GM04503 (cell line): ENCODE measurements at regions not wholly inside any gene's neighbourhood (a gene's known extent, or its start where the extent isn't known, plus 50 kb on each side); places are given as distances from the start of the nearest gene placed in this dataset.
"Not testable (repeated sequence)": the region's sequence is repeated elsewhere in the genome, so short reads cannot be mapped to it uniquely, and the experiment has no call there.

Source experiments
- DNase-seq: peaks from one replicate; pipeline ENCODE4 v3.0.0-alpha.2; 2012; ENCODE audit warnings: low read depth

DNA sequence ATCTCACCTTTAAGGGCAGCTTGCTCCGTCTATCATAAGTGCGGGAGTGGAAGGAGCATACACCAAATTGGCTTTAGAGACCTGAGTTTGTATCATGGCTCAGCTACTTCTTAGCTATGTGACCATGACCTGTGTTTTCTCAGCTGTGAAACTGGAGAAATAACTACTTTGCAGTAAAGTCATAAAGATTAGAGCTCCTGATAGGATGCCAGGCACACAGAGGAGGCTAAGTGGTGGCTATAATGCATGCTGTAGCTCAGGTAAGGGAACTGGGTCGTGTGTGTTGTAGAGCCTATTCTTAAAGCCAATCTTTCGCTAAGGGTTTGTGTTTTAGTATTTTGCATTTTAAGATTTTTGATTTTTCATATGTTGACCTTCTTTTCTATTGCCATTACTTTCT is 451.5 kb upstream of the MAN1A1 start:
- no peak for DNase-seq

DNA sequence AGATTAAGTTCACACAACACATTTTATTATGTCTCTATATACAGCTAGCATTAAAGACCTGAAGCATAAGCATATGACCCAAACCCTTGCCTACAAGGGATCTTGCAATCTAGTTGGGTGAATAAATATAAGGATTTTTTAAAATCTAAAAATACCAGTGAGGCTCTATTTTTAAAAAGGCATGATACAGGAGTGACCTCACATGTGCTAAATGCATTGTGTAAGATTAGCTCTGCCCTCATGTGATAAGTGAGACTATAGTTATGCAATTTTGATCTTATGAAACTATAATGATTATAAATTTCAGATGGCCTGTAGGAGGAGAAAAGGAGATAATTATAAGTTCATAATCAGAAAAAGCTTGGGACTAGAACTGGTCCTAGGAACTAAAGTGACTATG is 451.0 kb upstream of the MAN1A1 start:
- no peak for DNase-seq

DNA sequence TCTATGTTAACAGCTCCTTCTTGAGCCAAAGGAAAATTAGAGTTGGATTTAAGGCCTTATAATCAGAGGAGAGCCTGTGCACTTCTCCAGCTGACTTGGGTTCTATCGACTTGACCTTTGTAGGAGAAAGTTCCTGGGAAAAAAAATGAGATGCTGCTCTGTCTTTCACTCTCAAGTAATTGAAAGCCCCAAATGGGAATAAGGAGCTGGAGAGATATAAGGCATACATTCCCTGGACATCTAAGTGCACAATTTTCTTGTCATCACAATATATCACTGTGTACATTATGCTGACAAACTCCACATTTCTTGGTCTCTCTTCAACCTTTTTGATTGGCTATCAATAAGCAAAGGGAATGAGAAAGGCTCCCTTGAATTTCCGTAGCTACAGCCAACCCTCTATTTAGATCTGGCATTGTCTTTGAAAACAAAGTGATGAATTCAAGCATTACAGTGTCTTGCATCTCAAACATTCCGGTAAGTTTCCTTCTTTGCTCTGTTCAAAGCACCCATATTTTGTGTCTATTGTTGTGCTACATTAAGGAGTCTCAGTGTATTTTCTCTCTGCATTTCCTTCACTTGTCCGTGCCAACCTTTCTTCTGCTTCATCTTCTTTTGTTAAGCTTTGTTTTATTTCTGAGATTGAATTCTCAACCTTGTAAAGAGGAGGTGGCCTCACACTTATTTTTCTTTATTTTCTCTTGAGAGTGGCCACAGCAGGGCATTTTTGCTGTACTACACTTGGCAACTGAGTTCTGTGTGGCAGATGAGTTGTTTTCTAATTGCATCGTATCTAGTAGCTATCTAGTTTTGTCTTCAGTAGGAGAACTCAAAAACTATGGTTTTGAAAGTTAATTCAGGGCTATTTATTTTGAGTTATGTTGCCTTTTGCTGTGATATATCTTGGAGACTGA is 450.3 kb upstream of the MAN1A1 start:
- DNase-seq = no peak

DNA sequence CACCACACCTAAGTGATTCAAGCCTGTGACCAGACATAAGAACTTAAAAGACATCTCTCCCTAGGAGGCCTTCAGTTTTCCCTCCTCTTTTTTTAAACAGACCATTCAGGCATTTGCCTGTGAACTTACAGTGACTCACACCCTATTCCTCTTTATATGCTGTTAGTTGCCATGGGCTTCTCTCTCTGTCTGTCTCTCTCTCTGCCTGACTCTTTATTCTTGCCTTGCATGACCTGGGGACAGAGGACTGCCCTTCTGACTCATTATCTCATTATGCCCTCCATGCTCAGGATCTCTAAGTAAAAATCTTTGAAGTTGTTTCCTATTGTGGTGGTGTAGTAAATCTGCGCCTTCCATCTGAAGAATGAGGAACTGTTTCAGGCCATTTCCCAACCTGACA is 442.2 kb upstream of the MAN1A1 start:
- no peak for DNase-seq

DNA sequence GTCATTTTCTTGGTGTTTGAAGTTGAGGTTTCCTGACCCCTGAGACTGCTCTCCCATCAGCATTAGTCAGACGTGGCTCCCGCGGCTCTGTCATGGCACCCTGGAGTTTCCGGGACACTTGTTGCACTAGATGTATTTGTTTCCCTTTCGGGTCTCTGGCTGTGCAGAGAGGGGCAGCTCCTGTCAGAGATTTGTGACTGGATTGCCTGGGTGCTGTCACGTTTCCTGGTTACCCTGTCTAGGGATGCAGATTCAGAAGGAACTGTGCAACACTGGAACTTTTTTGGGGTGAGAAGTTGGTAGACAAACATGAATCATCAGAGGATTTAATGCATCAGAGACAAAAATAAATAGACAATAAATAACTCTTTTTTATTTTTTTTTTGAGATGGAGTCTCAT is 431.8 kb upstream of the MAN1A1 start:
- no peak for DNase-seq

DNA sequence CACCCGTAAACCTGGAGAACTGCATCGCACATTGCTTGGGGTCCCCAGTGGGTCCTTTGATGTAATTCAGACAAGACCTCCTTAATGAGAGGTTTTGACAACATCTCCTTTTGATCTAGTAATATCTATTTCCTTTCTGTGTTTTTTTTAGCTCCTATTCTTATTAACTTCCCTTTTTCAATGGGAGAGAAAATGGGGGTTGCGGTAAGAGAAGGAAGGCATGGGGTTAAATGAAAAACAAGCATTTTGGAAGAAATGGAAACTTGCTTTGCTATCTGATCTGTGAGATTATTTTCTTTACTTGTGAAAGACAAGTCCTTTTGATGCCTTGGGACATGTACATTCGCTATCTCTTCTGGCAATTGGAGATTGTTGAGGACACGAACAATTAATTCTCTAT is 418.6 kb upstream of the MAN1A1 start:
- DNase-seq = no peak

DNA sequence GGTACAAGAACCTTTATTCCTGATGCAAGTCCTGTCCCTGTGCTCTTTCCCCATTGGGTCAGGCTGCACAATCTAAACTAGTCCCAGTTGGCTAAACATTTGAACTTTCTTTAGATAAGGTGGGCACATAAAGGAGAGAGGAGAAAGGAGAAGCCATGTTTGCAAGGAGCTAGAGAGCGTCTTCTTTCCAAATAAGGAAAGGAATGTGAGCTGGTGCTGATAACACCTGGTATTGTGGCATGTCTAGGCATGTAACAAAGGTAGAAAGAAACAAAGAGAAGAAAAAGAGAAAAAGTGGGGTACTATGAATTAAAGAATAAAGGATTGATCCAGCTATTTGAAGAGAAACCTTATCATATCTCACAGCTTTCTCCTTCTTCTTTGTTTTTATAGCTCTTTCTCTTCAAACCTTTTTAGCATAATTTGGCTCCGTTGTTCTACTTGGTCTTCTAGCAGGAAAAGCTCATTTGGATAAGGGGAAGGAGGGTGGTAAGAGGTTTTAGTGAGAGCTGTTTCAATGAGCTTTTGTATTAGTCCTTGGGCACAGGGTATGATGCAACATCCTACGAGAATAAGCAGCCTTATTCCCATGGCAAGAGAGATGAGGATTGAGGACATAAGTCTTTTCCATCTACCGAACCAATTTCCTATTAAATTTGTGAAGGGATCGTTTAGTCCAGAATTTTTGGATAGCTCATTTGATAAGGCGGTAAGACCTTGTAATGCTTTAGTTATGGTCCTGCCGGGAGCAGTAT is 415.5 kb upstream of the MAN1A1 start:
- DNase-seq = no peak

DNA sequence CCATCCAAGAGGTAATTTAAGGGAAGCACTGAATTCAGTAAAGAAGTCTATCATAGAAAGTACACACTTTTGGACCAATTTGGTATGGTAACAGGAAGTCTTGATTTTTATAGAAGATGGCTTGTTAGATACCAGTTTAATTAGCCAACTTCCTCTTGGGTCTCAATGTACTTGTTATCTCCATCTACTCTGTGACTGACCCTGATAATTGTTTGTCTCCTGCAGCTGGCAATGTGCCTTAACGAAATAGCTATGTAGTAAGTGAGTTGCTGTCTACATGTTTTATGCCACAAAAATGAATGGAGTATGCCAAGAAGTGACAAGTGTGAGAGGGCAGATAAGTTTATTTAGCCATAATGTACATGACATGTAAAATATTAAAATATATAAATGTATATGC is 410.5 kb upstream of the MAN1A1 start:
- no peak for DNase-seq

DNA sequence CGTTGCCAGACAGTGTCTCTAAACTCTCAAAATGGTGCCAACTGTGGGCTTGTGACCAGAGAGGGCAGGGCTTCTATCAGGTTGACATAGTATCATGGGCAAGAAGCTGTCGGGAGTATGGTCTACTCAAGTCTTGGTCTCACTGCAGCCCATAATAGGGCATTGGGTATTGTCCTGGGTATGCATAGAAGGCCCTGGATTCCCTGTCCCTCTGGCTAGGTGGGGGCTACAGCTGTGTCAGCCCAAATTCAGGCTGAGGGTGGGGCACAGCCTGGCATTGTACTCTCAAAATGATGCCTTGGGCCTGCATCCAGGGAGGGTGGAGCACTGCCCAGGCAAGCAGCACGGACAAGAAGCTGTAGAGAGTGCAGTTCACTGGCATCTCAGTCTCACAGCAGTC is 408.8 kb upstream of the MAN1A1 start:
- no peak for DNase-seq

DNA sequence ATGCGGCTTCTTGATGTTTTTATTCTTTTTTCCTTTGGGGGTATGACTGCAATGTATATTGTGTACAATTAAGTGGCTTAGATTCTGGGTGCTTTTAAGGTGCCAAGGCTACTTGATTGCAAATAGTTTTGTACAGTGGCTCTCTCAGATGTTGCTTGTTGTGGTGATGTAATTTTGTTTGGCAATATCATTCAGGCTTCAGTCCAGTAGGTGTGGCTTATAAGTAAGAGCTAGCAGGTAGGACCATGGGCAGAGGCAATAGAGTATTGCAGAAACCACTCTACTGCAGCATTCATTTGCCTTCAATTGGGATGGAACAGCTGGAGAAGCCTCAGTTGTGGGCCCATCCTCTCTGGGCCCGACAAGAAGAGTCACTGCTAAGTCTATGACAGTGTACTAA is 407.9 kb upstream of the MAN1A1 start:
- DNase-seq = no peak

DNA sequence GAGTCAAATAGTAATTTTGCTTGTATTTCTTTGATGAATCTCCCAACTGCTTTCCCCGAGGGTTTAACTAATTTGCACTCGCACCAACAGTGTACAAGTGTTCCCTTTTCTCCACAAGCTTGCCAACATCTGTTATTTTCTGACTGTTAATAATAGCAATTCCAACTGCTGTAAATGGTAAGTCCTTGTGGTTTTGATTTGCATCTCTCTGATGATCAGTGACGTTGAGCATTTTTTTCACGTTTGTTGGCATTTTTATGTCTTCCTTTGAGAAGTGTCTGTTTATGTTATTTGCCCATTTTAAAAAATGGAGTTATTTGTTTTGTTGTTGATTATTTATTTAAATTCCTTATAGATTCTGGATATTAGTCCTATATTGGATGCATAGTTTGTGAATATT is 399.8 kb upstream of the MAN1A1 start:
- peak; percentile 26 for DNase-seq

DNA sequence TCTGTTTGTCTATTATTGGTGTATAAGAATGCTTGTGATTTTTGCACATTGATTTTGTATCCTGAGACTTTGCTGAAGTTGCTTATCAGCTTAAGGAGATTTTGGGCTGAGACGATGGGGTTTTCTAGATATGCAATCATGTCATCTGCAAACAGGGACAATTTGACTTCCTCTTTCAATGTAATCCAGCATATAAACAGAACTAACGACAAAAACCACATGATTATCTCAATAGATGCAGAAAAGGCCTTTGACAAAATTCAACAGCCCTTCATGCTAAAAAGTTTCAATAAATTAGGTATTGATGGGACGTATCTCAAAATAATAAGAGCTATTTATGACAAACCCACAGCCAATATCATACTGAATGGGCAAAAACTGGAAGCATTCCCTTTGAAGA is 399.0 kb upstream of the MAN1A1 start:
- not testable (repeated sequence) for DNase-seq

DNA sequence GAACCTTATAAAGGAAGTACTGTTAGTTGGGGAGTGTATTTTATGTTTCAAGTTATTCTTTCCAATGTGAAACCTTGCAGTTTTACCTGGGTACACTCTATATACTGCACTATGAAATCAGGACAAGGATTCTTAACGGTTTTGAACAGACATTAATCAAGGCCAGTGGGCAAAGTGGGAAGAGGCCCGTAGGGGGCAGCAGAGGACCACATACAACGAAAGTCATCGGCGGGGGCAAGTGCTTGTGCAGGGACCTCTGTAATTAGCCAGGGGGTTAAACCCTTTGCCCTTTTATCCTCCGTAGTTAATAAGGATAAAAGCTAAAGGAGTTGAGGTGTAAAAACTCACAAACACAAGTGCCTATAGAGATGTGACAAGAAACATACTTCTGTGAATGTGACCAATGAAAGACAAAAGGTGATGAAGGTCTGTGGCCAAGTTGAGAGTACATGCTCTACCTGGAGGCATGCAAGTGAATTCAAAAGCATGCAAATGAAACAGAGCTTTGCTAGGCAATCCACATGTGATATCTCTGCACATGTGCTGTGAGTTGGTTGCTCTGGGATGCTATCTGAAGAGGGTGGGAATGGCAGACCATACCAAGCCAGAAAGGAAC is 392.7 kb upstream of the MAN1A1 start:
- DNase-seq = no peak

DNA sequence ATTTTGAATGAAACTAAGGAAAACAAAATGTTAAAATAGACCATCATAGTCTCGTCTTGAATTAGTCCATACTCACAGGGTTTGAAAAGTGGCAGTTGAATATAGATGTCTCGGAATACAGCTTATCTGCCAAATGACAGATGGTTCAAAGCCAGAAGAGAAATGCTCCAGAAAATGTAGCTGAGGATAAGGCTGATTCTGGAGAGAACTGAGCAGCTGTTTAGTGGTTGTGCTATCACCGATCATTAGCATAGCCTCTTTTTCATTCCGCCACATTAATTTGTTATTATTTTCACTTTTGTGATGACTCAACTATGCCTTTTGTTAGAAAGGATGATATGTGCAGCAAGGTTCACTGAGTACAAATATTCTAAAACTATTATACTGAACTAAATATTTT is 390.2 kb upstream of the MAN1A1 start:
- DNase-seq = no peak

DNA sequence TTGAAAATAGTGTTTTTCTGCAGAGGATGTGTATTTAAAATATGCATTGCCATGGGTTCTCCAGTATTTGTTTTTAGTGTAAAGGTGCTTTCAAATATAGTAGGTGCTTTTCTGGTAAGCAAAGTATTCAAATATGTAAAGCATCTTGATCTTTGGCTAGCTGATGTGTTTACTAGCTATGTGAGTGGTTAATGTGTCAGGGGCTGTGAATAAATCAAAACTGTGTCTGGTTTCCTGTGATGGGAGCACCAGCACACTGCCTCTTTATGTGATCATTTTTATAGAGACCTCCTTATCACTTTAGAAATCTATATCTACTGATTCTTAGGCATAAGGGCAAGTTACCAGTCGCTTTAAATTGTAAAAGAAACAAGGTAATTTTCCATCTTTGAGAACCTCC is 388.9 kb upstream of the MAN1A1 start:
- no peak for DNase-seq

DNA sequence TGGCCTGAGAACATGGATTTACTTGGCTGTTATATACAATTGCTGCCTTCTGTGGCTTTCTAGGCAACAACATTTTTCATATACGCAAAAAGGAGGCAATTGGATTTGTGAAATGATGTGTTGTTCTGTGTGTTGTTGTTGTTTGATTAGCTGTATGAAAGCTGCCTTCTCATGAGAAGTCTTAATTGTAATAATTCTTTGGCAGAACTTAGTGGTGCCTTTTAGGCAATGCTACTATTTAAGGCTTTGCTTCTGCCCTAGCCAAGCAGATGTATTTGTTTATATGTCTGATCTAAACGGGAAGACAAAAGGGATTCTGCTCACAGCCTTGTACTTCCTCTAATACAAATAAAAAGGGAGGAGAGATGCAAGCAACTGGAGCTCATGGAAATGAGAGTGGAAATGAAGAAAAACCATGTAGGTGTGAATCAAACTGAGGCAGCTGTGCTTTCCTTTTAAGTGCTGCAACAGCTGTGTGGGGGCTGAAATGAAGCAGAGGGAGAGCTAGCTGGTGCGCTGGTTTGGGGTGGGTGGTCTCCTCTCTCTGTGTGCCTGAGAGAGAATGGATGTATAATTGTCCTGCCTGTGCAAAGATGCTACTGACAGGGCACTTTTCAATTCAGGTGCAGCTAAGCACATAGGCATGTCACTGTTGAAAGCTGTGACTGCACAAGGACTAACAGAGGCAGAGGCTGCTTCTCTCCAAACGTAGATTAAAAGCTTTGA is 386.9 kb upstream of the MAN1A1 start:
- no peak for DNase-seq

DNA sequence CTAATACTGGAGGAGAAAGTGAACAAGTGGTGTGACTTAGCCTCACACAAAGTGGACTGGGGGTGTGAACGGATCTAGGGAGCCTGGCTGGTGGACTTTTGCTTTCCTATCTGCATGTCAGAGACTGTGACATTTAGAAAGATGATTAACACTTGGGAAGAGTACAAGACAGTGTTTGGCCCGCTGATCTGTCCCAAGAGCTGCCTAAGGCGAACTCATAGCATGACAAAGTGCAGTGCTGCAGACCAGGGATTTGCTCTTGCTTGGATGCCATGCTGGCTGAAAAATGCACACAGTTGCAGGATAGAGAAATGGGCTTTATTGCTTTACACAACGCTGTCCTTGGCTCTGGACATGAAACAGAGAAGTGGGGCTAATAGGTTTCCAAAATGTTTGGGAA is 386.0 kb upstream of the MAN1A1 start:
- DNase-seq = no peak

DNA sequence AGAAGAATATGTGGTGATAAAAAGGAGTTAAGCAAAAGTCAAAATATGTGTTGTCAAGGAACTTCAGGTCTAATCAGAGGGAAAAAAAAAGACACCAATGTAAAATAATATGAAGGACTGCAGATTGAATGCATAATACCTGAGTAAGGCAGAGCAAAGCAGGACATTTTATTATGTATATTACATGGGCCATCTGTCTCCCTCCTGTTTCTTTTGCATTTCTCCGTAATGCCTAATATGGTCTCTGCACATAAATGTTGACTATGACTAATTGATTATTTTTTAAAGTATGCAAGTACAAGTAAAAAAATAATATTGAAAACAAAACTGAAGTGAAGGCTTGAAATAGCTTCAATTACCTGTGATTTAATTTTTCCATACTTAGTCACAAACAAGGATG is 384.7 kb upstream of the MAN1A1 start:
- DNase-seq = no peak

DNA sequence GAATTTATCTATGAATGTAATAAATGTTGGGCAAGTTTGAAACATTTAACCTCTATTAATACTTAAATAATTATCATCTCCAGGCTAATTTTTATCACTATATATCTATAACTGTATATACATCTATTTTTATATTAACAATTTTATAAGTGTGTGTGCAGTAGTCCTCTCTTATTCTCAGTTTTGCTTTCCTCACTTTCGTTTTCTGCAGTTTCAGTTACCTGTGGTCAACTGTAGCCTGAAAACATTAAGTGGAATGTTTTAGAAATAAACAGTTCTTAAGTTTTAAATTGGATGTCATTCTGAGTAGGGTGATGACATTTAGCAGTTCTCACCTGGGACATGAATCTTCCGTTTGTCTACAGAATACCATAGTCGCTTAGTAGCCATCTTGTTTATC is 379.4 kb upstream of the MAN1A1 start:
- DNase-seq = no peak

DNA sequence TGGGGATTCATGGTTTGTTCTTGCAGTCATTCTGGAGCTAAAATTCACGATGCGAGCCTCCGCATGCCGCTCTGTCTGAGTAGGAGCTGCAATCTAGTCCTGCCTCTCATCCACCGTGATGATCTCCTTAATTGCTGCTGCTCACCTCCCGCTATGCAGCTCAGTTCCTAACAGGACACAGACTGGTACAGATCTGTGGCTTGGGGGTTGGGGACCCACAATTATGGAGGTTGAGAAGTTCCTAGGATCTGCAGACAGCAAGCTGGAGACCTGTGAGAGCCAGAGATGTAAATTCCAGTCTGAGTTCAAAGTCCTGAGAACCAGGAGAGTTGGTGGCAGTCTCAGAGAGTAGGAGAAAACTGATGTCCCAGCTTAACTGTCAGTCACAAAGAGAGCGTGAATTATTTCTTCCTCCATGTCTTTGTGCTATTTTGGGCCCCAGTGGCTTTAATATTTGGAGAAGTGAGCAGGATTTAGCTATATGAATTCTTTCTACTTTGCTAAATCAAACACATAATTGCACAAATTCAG is 378.7 kb upstream of the MAN1A1 start:
- DNase-seq = no peak

DNA sequence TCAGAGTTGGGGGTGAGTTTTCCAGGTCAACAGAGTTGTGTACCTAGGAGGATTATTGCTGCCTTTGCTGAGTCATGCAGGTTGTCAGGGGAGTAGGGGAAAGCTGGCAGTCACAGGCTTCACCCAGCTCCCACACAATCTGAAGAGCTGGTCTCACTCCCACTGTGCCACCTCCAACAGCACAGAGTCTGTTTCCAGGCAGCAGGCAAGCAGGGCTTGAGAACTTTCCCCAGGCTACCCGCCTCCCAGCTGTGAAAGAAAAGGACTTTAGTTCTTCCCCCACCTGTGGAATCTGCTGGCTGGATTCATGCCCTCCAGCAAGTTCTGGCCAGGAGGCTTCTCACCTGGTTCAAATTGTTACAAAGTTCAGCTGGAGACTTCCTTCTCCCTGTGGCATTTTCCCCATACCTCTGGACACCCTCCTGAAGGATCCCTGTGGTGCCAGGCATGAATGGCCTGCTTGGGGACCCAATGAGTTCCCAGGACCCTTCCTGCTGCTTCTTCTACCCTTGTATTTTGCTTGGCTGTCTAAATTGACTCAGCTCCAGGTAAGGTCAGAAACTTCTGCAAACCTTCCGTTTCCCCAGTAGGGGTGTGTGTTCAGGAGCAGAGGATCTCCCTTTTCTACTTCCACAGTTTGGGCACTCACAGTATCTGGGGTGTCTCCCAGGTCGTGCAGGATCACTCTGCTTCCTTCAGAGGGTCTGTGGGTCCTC is 378.1 kb upstream of the MAN1A1 start:
- no peak for DNase-seq
